Activated B cell treated with CpG ODN at 0.5 μM for 24 hours (primary cell): ENCODE measurements at regions not wholly inside any gene's neighbourhood (a gene's known extent, or its start where the extent isn't known, plus 50 kb on each side); places are given as distances from the start of the nearest gene placed in this dataset.

Experiments
- ATAC-seq: fragments of 200-7000 bp; cut with Tn5 transposase; one replicate; pipeline ENCODE4 v1.10.0; 2021; ENCODE audit warnings: low read depth, mild to moderate bottlenecking, moderate library complexity
- CTCF ChIA-PET: fragments of 350-600 bp; sonication (Branson Sonifier 250); formaldehyde crosslinking; loops from one replicate; lab custom pipeline; 2021; ENCODE audit warnings: antibody characterized with exemption; lab: Charles Lee
- POLR2A ChIA-PET: fragments of 350-600 bp; sonication (Branson Sonifier 250); formaldehyde crosslinking; loops from one replicate; lab custom pipeline; 2021; ENCODE audit warnings: antibody characterized with exemption; lab: Charles Lee
- DNase-seq: peaks from one replicate; pipeline ENCODE4 v3.0.0; 2022
- H3K27ac Mint-ChIP-seq: one replicate; pipeline ENCODE4 v1.8.0; 2020; ENCODE audit warnings: mixed read lengths
- H3K27me3 Mint-ChIP-seq: one replicate; pipeline ENCODE4 v1.8.0; 2021; ENCODE audit warnings: mixed read lengths
- H3K36me3 Mint-ChIP-seq: one replicate; pipeline ENCODE4 v1.8.0; 2021; ENCODE audit warnings: low read depth, mixed read lengths
- H3K4me1 Mint-ChIP-seq: one replicate; pipeline ENCODE4 v1.8.0; 2021; ENCODE audit warnings: mixed read lengths
- H3K4me3 Mint-ChIP-seq: one replicate; pipeline ENCODE4 v1.8.0; 2020; ENCODE audit warnings: mild to moderate bottlenecking, mixed read lengths
- H3K9me3 Mint-ChIP-seq: one replicate; pipeline ENCODE4 v1.8.0; 2020; ENCODE audit warnings: mixed read lengths
- CTCF ChIP-seq: fragments of 200-600 bp; IDR thresholded peaks from one replicate; pipeline ENCODE4 v1.8.0; 2022; ENCODE audit warnings: antibody characterized with exemption, mild to moderate bottlenecking
- intact Hi-C: fragments of 100-400 bp; cut with micrococcal nuclease; formaldehyde crosslinking; loops from one replicate; pipeline ENCODE4 v1.15.1; 2024

GRCh38 chr2:196286821-196287220 is 115.4 kb upstream of the STK17B start:
- ChIA-PET POLR2A (no interaction called here), CTCF (interaction anchor here (1.4 kb wide), 1 partner anchor 11 kb away, joined by 4 read pairs; no protein-coding TSS in a partner anchor)
- ATAC-seq: no peak
- TF ChIP-seq CTCF: no peak
- H3K27me3 Mint-ChIP-seq: no peaks in the 10 kb centered on the region
- H3K27ac Mint-ChIP-seq: no peak overlapping the region
- H3K4me1 Mint-ChIP-seq: peaks cover 52% of the 10 kb centered on the region
- H3K9me3 Mint-ChIP-seq: no peaks in the 10 kb centered on the region
- intact Hi-C loops: no loop called here
- H3K36me3 Mint-ChIP-seq: no peaks in the 10 kb centered on the region
- DNase-seq: no peak
- no peak overlapping the region for H3K4me3 Mint-ChIP-seq

GRCh38 chr2:196287523-196287922 is 116.1 kb upstream of the STK17B start:
- H3K36me3 Mint-ChIP-seq: no peaks in the 10 kb centered on the region
- DNase-seq: no peak
- TF ChIP-seq CTCF: no peak
- H3K27ac Mint-ChIP-seq: no peak overlapping the region
- H3K9me3 Mint-ChIP-seq: no peaks in the 10 kb centered on the region
- no peaks in the 10 kb centered on the region for H3K27me3 Mint-ChIP-seq
- H3K4me3 Mint-ChIP-seq: no peak overlapping the region
- ChIA-PET CTCF (no interaction called here), POLR2A (no interaction called here)
- intact Hi-C loops: no loop called here
- peaks cover 59% of the 10 kb centered on the region for H3K4me1 Mint-ChIP-seq
- no peak for ATAC-seq

DNA sequence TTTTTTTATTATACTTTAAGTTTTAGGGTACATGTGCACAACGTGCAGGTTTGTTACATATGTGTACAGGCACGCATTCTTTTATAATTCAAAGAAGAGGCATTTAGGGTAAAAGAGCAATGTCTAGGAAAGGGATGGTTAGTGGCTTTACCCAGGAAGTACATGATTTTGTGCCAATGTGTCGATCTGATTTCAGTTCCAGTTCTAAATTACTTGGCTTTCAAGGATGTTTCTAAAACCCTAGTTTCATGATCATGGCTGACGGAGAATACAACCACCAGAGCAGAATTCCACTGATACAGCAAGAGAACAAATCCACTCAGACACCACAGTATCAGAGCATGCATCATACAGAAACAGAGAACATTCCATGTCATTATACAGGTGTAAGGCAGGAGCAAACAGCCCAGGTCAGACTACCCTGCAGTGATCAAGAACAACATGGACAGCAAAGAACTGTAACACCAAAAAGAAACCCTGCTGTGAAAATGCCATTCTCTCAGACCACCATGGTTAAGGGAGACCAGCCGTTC is 116.7 kb upstream of the STK17B start:
- CTCF ChIA-PET: no interaction called here
- H3K27me3 Mint-ChIP-seq: no peaks in the 10 kb centered on the region
- no peak for ATAC-seq

DNA sequence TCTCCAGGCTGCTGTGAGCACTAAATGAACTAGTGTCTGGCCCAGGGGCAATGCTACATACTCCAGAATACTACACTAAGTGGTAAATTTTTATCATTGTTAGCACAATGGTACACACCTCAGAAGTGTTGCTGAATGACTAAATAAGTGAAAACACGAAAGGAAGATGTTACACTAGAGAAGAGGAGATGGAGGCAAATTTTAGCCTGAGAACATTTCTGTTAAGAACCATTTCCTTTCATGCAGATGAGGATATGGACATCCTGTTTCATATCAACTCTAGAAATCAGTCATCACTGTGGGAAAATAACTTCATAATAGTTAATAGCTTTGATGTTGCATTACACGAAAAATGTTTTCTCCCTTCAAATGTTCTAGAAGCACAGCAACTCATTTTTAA is 117.6 kb upstream of the STK17B start:
- no peaks in the 10 kb centered on the region for H3K9me3 Mint-ChIP-seq
- H3K36me3 Mint-ChIP-seq: no peaks in the 10 kb centered on the region
- DNase-seq (no peak), ATAC-seq (peak; percentile 52)
- H3K27ac Mint-ChIP-seq: peak overlapping the region; percentile 30
- H3K4me3 Mint-ChIP-seq: peak overlapping the region; percentile 7
- POLR2A ChIA-PET: no interaction called here
- CTCF ChIA-PET: interaction anchor here (1.4 kb wide), 1 partner anchor 165 kb away, joined by 4 read pairs; no protein-coding TSS in a partner anchor
- intact Hi-C loops: loop anchor here (1.0 kb wide), 1 partner anchor 12 kb away; no protein-coding TSS in a partner anchor
- H3K4me1 Mint-ChIP-seq: peaks cover 59% of the 10 kb centered on the region
- TF ChIP-seq CTCF: no peak
- H3K27me3 Mint-ChIP-seq: no peaks in the 10 kb centered on the region

More for the DNA sequence above, 116.7 kb upstream of the STK17B start:
- H3K9me3 Mint-ChIP-seq: no peaks in the 10 kb centered on the region
- peak overlapping the region; percentile 57 for H3K4me3 Mint-ChIP-seq
- no peak for DNase-seq
- TF ChIP-seq CTCF: no peak
- POLR2A ChIA-PET: no interaction called here
- intact Hi-C loops: no loop called here
- H3K36me3 Mint-ChIP-seq: no peaks in the 10 kb centered on the region
- peak overlapping the region; percentile 54 for H3K27ac Mint-ChIP-seq
- H3K4me1 Mint-ChIP-seq: peaks cover 61% of the 10 kb centered on the region

GRCh38 chr2:196290136-196290535 is 118.8 kb upstream of the STK17B start:
- no peak for ATAC-seq
- ChIA-PET POLR2A (interaction anchor here (0.5 kb wide), 1 partner anchor 1163 kb away, joined by 3 read pairs; the partner anchor contains the start of gene COQ10B), CTCF (interaction anchor here (1.2 to 2.6 kb wide), 5 partner anchors 12 to 222 kb away, joined by 3 to 10 read pairs (median 4); partner anchors contain the start of gene DNAH7)
- DNase-seq: no peak
- TF ChIP-seq CTCF: no peak
- Mint-ChIP-seq H3K36me3 (no peaks in the 10 kb centered on the region), H3K9me3 (no peaks in the 10 kb centered on the region), H3K4me1 (peaks cover 54% of the 10 kb centered on the region), H3K27ac (peak overlapping the region; percentile 24), H3K4me3 (no peak overlapping the region), H3K27me3 (no peaks in the 10 kb centered on the region)
- intact Hi-C loops: loop anchor here (5.0 to 10.0 kb wide), 3 partner anchors 347 to 1485 kb away; partner anchors contain the start of gene CCDC150
